IMR-90 (cell line): ENCODE measurements at regions not wholly inside any gene's neighbourhood (a gene's known extent, or its start where the extent isn't known, plus 50 kb on each side); places are given as distances from the start of the nearest gene placed in this dataset.

ENCODE experiments used
- ATAC-seq: fragments of 200-7000 bp; cut with Tn5 transposase; 2 replicates; pipeline ENCODE4 v1.9.1; 2020; ENCODE audit warnings: low read depth, mild to moderate bottlenecking, moderate library complexity
- BruUV-seq: library from RNA; stranded (reverse); fragments of 400-500 nt; replicated peaks from 2 replicates; lab custom pipeline; 2021; lab: Mats Ljungman, UMichigan
- CTCF ChIA-PET: fragments of 300-600 bp; formaldehyde crosslinking; extraction: SDS; loops from one replicate; lab custom pipeline; 2021; ENCODE audit warnings: antibody characterized with exemption; lab: Yijun Ruan, JAX
- POLR2A ChIA-PET: fragments of 300-600 bp; sonication (Branson Sonifier 250); formaldehyde crosslinking; loops from one replicate; lab custom pipeline; 2022; ENCODE audit warnings: antibody characterized with exemption; ENCODE audit not compliant: unreplicated experiment; lab: Charles Lee
- DNase-seq: peaks from one replicate; pipeline ENCODE4 v3.0.0; 2013
- H2AFZ ChIP-seq: replicated peaks from 2 replicates; pipeline ENCODE3; 2013; ENCODE audit warnings: low read length, mild to moderate bottlenecking; ENCODE audit not compliant: poor library complexity
- H2AK5ac ChIP-seq: 2 replicates; pipeline ENCODE4 v1.6.1; 2013; ENCODE audit warnings: low read depth, low read length, inconsistent platforms
- H2AK9ac ChIP-seq: replicated peaks from 2 replicates; pipeline ENCODE3; 2013; ENCODE audit warnings: mild to moderate bottlenecking, low read depth, low read length, moderate library complexity; ENCODE audit not compliant: poor library complexity
- H2BK120ac ChIP-seq: 2 replicates; pipeline ENCODE4 v1.6.1; 2013; ENCODE audit warnings: low read depth, low read length, inconsistent platforms
- H2BK15ac ChIP-seq: 3 replicates; pipeline ENCODE4 v1.6.1; 2013; ENCODE audit warnings: low read depth, low read length, inconsistent platforms
- H2BK20ac ChIP-seq: 2 replicates; pipeline ENCODE4 v1.6.1; 2013; ENCODE audit warnings: low read depth, mild to moderate bottlenecking, inconsistent platforms, low read length, moderate library complexity
- H2BK5ac ChIP-seq: 2 replicates; pipeline ENCODE4 v1.6.1; 2013; ENCODE audit warnings: mild to moderate bottlenecking, low read depth, low read length, inconsistent platforms; ENCODE audit not compliant: poor library complexity, severe bottlenecking
- H3K14ac ChIP-seq: replicated peaks from 2 replicates; pipeline ENCODE4 v1.6.1; 2013; ENCODE audit warnings: low read depth, low read length, inconsistent platforms
- H3K18ac ChIP-seq: 2 replicates; pipeline ENCODE4 v1.6.1; 2013; ENCODE audit warnings: low read depth, low read length, control low read depth
- H3K23ac ChIP-seq: 2 replicates; pipeline ENCODE4 v1.6.1; 2013; ENCODE audit warnings: low read depth, low read length, inconsistent platforms
- H3K27ac ChIP-seq: 2 replicates; pipeline ENCODE4 v1.5.1; 2013; ENCODE audit warnings: mild to moderate bottlenecking, control low read depth, low read length; ENCODE audit not compliant: insufficient read depth
- H3K27me3 ChIP-seq: 2 replicates; pipeline ENCODE4 v1.6.1; 2013; ENCODE audit warnings: low read length; ENCODE audit not compliant: control insufficient read depth, insufficient read depth
- H3K36me3 ChIP-seq: 2 replicates; pipeline ENCODE4 v1.6.1; 2013; ENCODE audit warnings: low read length, mixed read lengths; ENCODE audit not compliant: control insufficient read depth, insufficient read depth
- H3K4ac ChIP-seq: 2 replicates; pipeline ENCODE4 v1.6.1; 2013; ENCODE audit warnings: low read depth, low read length, inconsistent platforms
- H3K4me1 ChIP-seq: 2 replicates; pipeline ENCODE4 v1.6.1; 2013; ENCODE audit warnings: low read length, mixed read lengths; ENCODE audit not compliant: control insufficient read depth, insufficient read depth
- H3K4me2 ChIP-seq: 2 replicates; pipeline ENCODE4 v1.6.1; 2013; ENCODE audit warnings: low read depth, mild to moderate bottlenecking, control low read depth, low read length, moderate library complexity
- H3K4me3 ChIP-seq: 2 replicates; pipeline ENCODE4 v1.5.1; 2013; ENCODE audit warnings: low read depth, mild to moderate bottlenecking, control low read depth, low read length, moderate library complexity; ENCODE audit not compliant: insufficient read depth
- H3K56ac ChIP-seq: 2 replicates; pipeline ENCODE4 v1.6.1; 2013; ENCODE audit warnings: low read length, inconsistent platforms; ENCODE audit not compliant: insufficient read depth; ENCODE audit errors: extremely low read depth
- H3K79me1 ChIP-seq, 2 experiments: 2 replicates each; pipeline ENCODE4 v1.6.1; 2013; ENCODE audit warnings: low read length in 2 of 2, inconsistent platforms in 1 of 2, low read depth in 1 of 2
- H3K9ac ChIP-seq: 2 replicates; pipeline ENCODE4 v1.6.1; 2013; ENCODE audit warnings: low read depth, low read length, control low read depth
- H3K9me1 ChIP-seq: 2 replicates; pipeline ENCODE4 v1.6.1; 2013; ENCODE audit warnings: low read length, inconsistent platforms; ENCODE audit not compliant: insufficient read depth
- H3K9me3 ChIP-seq: 2 replicates; pipeline ENCODE4 v1.6.1; 2013; ENCODE audit warnings: low read length; ENCODE audit not compliant: control insufficient read depth, insufficient read depth
- H4K20me1 ChIP-seq: 2 replicates; pipeline ENCODE4 v1.6.1; 2013; ENCODE audit warnings: low read length, inconsistent platforms; ENCODE audit not compliant: insufficient read depth
- H4K5ac ChIP-seq: 2 replicates; pipeline ENCODE4 v1.6.1; 2013; ENCODE audit warnings: mild to moderate bottlenecking, low read depth, low read length, control low read depth
- H4K8ac ChIP-seq, 2 experiments: 2 replicates each; pipeline ENCODE4 v1.6.1; 2013; ENCODE audit warnings: low read depth in 2 of 2, low read length in 2 of 2, control low read depth in 1 of 2, inconsistent platforms in 1 of 2
- H4K91ac ChIP-seq: 2 replicates; pipeline ENCODE4 v1.6.1; 2013; ENCODE audit warnings: low read depth, low read length, inconsistent platforms; ENCODE audit not compliant: insufficient read depth
- BHLHE40 ChIP-seq: fragments of 150-350 bp; IDR thresholded peaks from 2 replicates; pipeline ENCODE4 v1.6.1; 2016; ENCODE audit warnings: mild to moderate bottlenecking, low read depth, low read length
- CEBPB ChIP-seq: IDR thresholded peaks from 2 replicates; pipeline ENCODE4 v1.6.1; 2012; ENCODE audit warnings: low read depth, low read length, improper control_type of control experiment
- CHD1 ChIP-seq: IDR thresholded peaks from 2 replicates; pipeline ENCODE4 v1.6.1; 2012; ENCODE audit warnings: low read depth, low read length, improper control_type of control experiment
- FOS ChIP-seq: fragments of 150-350 bp; IDR thresholded peaks from 2 replicates; pipeline ENCODE4 v1.6.1; 2016; ENCODE audit warnings: low read depth, low read length
- MAFK ChIP-seq: IDR thresholded peaks from 2 replicates; pipeline ENCODE4 v1.6.1; 2012; ENCODE audit warnings: low read depth, low read length, improper control_type of control experiment
- MAZ ChIP-seq: IDR thresholded peaks from 2 replicates; pipeline ENCODE4 v1.6.1; 2012; ENCODE audit warnings: low read depth, mild to moderate bottlenecking, low read length, improper control_type of control experiment, moderate library complexity, borderline replicate concordance
- MXI1 ChIP-seq: IDR thresholded peaks from 2 replicates; pipeline ENCODE4 v1.6.1; 2012; ENCODE audit warnings: low read depth, mild to moderate bottlenecking, low read length, moderate library complexity, borderline replicate concordance
- NFE2L2 ChIP-seq: fragments of 150-350 bp; IDR thresholded peaks from 2 replicates; pipeline ENCODE4 v1.6.1; 2016; ENCODE audit warnings: low read depth, mild to moderate bottlenecking, low read length
- POLR2A ChIP-seq: IDR thresholded peaks from 2 replicates; pipeline ENCODE4 v1.6.1; 2012; ENCODE audit warnings: mild to moderate bottlenecking, low read depth, low read length
- RAD21 ChIP-seq: IDR thresholded peaks from 2 replicates; pipeline ENCODE4 v1.6.1; 2012; ENCODE audit warnings: low read length, improper control_type of control experiment
- RCOR1 ChIP-seq: IDR thresholded peaks from 2 replicates; pipeline ENCODE4 v1.6.1; 2012; ENCODE audit warnings: mild to moderate bottlenecking, low read length, improper control_type of control experiment; ENCODE audit not compliant: insufficient replicate concordance
- RFX5 ChIP-seq: IDR thresholded peaks from 2 replicates; pipeline ENCODE4 v1.8.0; 2012; ENCODE audit warnings: low read depth, mild to moderate bottlenecking, low read length, moderate library complexity
- SMC3 ChIP-seq: fragments of 150-350 bp; IDR thresholded peaks from 2 replicates; pipeline ENCODE4 v1.6.1; 2016; ENCODE audit warnings: low read depth, mild to moderate bottlenecking, antibody characterized with exemption, low read length, moderate library complexity
- WGBS, 2 experiments: methylation state at CpG; one replicate each; pipeline versions ENCODE4 v1.1.5 to v1.1.7; 2013; ENCODE audit warnings: missing lambda C conversion rate in 2 of 2; ENCODE audit not compliant: insufficient read length in 1 of 2; ENCODE audit errors: extremely low coverage in 2 of 2; 5-methylcytosine and 5-hydroxymethylcytosine counted together
- dilution Hi-C: fragments of 300-500 bp; cut with HindIII; formaldehyde crosslinking; loops from one replicate; pipeline ENCODE4 v1.14.3; 2018; ENCODE audit warnings: low sequenced_read_pairs; ENCODE audit not compliant: unreplicated experiment
- in situ Hi-C: fragments of 300-500 bp; cut with MboI; formaldehyde crosslinking; loops from 3 replicates; pipeline ENCODE4 v1.14.3; 2019; ENCODE audit warnings: low sequenced_read_pairs, inconsistent platforms, mixed read lengths
- intact Hi-C: fragments of 100-400 bp; cut with micrococcal nuclease; formaldehyde crosslinking; loops from 2 replicates; pipeline ENCODE4 v1.10.0; 2022
- TF ChIP-seq, protein P1 (sequence below): fragments of 150-350 bp; IDR thresholded peaks from 2 replicates; pipeline ENCODE4 v1.6.1; 2017; ENCODE audit warnings: mild to moderate bottlenecking, antibody characterized with exemption, low read length, low read depth
- TF ChIP-seq, protein P2 (sequence below): conservative IDR thresholded peaks from 2 replicates; pipeline ENCODE4 v1.5.1; 2012; ENCODE audit warnings: mild to moderate bottlenecking, low read depth, low read length, improper control_type of control experiment
- TF ChIP-seq, protein P3 (sequence below): fragments of 150-350 bp; IDR thresholded peaks from 2 replicates; pipeline ENCODE4 v1.6.1; 2016; ENCODE audit warnings: low read depth, mild to moderate bottlenecking, low read length, moderate library complexity, borderline replicate concordance

DNA sequence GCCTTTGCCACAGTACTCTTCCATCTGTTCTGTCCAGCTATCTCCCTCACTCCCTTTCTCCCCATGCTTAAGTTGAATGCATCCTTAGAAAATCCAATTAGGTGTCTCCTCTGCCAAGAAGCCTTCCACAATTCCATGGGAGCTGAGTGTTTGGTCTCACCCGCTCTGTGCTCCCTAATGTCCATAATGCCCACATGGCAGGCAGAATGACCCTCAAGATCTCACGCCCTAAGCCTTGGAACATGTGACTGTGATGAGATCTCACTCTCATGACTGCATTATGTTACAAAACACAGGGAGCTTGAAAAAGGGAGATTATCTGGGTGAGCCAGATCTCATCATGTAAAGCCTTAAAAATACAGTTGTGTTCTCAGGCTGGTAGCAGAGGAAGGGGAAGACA lies 229.4 kb downstream of the OMA1 start:
- no peak overlapping the region for H2AFZ ChIP-seq
- H3K36me3 ChIP-seq, result no peaks in the 10 kb centered on the region
- no peak overlapping the region for H3K4ac ChIP-seq
- no peaks in the 10 kb centered on the region for H4K20me1 ChIP-seq
- no peak overlapping the region for H2BK20ac ChIP-seq
- no peaks in the 10 kb centered on the region for H3K9me3 ChIP-seq
- CTCF ChIA-PET, result no interaction called here
- intact Hi-C loops, result no loop called here
- no peak for TF ChIP-seq SMC3
- TF ChIP-seq FOS, result no peak
- TF ChIP-seq MAZ, result no peak
- no peak for TF ChIP-seq MAFK
- no peak for TF ChIP-seq CEBPB
- no peak for TF ChIP-seq BHLHE40
- no peak for TF ChIP-seq POLR2A
- TF ChIP-seq, protein P1, sequence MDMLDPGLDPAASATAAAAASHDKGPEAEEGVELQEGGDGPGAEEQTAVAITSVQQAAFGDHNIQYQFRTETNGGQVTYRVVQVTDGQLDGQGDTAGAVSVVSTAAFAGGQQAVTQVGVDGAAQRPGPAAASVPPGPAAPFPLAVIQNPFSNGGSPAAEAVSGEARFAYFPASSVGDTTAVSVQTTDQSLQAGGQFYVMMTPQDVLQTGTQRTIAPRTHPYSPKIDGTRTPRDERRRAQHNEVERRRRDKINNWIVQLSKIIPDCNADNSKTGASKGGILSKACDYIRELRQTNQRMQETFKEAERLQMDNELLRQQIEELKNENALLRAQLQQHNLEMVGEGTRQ, result no peak
- TF ChIP-seq NFE2L2, result no peak
- no peak for TF ChIP-seq CHD1
- TF ChIP-seq, protein P2, sequence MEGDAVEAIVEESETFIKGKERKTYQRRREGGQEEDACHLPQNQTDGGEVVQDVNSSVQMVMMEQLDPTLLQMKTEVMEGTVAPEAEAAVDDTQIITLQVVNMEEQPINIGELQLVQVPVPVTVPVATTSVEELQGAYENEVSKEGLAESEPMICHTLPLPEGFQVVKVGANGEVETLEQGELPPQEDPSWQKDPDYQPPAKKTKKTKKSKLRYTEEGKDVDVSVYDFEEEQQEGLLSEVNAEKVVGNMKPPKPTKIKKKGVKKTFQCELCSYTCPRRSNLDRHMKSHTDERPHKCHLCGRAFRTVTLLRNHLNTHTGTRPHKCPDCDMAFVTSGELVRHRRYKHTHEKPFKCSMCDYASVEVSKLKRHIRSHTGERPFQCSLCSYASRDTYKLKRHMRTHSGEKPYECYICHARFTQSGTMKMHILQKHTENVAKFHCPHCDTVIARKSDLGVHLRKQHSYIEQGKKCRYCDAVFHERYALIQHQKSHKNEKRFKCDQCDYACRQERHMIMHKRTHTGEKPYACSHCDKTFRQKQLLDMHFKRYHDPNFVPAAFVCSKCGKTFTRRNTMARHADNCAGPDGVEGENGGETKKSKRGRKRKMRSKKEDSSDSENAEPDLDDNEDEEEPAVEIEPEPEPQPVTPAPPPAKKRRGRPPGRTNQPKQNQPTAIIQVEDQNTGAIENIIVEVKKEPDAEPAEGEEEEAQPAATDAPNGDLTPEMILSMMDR, result no peak
- no peak for TF ChIP-seq RCOR1
- TF ChIP-seq RAD21, result no peak
- TF ChIP-seq, protein P3, sequence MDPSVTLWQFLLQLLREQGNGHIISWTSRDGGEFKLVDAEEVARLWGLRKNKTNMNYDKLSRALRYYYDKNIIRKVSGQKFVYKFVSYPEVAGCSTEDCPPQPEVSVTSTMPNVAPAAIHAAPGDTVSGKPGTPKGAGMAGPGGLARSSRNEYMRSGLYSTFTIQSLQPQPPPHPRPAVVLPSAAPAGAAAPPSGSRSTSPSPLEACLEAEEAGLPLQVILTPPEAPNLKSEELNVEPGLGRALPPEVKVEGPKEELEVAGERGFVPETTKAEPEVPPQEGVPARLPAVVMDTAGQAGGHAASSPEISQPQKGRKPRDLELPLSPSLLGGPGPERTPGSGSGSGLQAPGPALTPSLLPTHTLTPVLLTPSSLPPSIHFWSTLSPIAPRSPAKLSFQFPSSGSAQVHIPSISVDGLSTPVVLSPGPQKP, result no peak
- TF ChIP-seq RFX5, result no peak
- no peak for TF ChIP-seq MXI1
- no TSS peak for BruUV-seq
- no peak overlapping the region for H3K18ac ChIP-seq
- H3K9me1 ChIP-seq, result no peaks in the 10 kb centered on the region
- no peak overlapping the region for H2BK120ac ChIP-seq
- H3K4me1 ChIP-seq, result no peaks in the 10 kb centered on the region
- H4K5ac ChIP-seq, result no peak overlapping the region
- no peak for DNase-seq
- H2AK5ac ChIP-seq, result no peak overlapping the region
- no peak overlapping the region for H3K27ac ChIP-seq
- no peak overlapping the region for H3K56ac ChIP-seq
- no peak overlapping the region for H4K91ac ChIP-seq
- in situ Hi-C loops, result no loop called here
- H2BK5ac ChIP-seq, result no peak overlapping the region
- no peak overlapping the region for H3K9ac ChIP-seq
- no peak overlapping the region for H2BK15ac ChIP-seq
- no peaks in the 10 kb centered on the region for H3K27me3 ChIP-seq
- no peak overlapping the region for H3K4me3 ChIP-seq
- H3K79me1 ChIP-seq, result no peaks in the 10 kb centered on the region
- ATAC-seq, result no peak
- H2AK9ac ChIP-seq, result no peak overlapping the region
- H3K4me2 ChIP-seq, result no peak overlapping the region
- dilution Hi-C loops, result no loop called here
- POLR2A ChIA-PET, result no interaction called here
- H4K8ac ChIP-seq, result no peak overlapping the region
- no peak overlapping the region for H3K14ac ChIP-seq
- H3K23ac ChIP-seq, result no peak overlapping the region
- WGBS, 2 experiments, result no CpG with 5 or more reads among the region's 2 CpGs
